ENCODE measurements at regions not wholly inside any gene's neighbourhood (a gene's known extent, or its start where the extent isn't known, plus 50 kb on each side); places are given as distances from the start of the nearest gene placed in this dataset.

GRCh38 chr7:24440892-24441291, 132.4 kb upstream of the PALS2 start (continued):
- TF ChIP-seq IRF3 (IDR thresholded peaks at IDR 0.05): no peak
- TF ChIP-seq TARDBP (IDR thresholded peaks at IDR 0.05; ENCODE audit: borderline replicate concordance): no peak
- TF ChIP-seq USF1 (IDR thresholded peaks at IDR 0.05; ENCODE audit: borderline replicate concordance, extremely low read length, insufficient read depth, low read depth, low read length): no peak
- TF ChIP-seq USF2 (IDR thresholded peaks at IDR 0.05; ENCODE audit: borderline replicate concordance, low read depth, low read length): no peak
- TF ChIP-seq PKNOX1 (IDR thresholded peaks at IDR 0.05): no peak
- peak in 1 of 2 experiments; percentile 17; a peak in 1 of 4 replicates for TF ChIP-seq IKZF2 (IDR thresholded peaks at IDR 0.05)
- no peak for TF ChIP-seq ZBTB33 (IDR thresholded peaks at IDR 0.05)
- no peak for TF ChIP-seq CEBPZ (IDR thresholded peaks at IDR 0.05; ENCODE audit: low read depth, low read length)
- TF ChIP-seq CREM (IDR thresholded peaks at IDR 0.05; ENCODE audit: low read depth): peak; percentile 49; the same call in 1 of the 2 replicates

Data from GM12878 (cell line).